ENCODE measurements at regions not wholly inside any gene's neighbourhood (a gene's known extent, or its start where the extent isn't known, plus 50 kb on each side); places are given as distances from the start of the nearest gene placed in this dataset.

DNA sequence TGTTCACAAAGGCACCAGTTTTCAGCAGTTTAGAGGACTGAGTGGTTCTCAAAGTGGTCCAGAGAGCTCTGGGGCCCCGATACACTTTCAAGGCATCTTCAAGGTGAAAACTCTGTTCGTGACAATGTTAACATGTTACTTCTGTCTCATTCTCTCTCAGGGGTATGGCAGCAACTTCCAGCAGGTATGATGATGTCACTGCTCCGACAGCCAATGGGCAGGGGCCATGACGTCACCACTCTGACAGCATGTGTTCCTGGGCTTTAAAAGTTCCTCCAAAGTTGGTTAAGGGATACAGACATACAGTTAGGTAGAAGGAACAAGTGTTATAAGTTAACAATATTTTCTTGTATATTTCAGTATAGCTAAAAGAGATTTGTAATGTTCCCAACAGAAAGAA lies 87.9 kb downstream of the KLF15 start:
- H3K9ac ChIP-seq (replicated peaks in 1 of 4; ENCODE audit: extremely low read depth in 1 of 4, low read depth in 3 of 4, low read length in 3 of 4): no peak overlapping the region
- 0 out of 2 replicates have a peak overlapping the region, but pooled peaks have one; percentile 48 for H2BK15ac ChIP-seq (ENCODE audit: low read length)
- H2BK12ac ChIP-seq (ENCODE audit: low read depth, low read length): no peak overlapping the region
- H3K4me1 ChIP-seq (replicated peaks in 1 of 4; ENCODE audit: control insufficient read depth in 3 of 4, insufficient read depth in 4 of 4, low read length in 3 of 4): peaks cover 0 to 24% (median 15%) of the 10 kb centered on the region in 4 experiments; a peak in 6 of 7 replicates
- H4K5ac ChIP-seq (ENCODE audit: insufficient read length, low read depth, low read length): no peak overlapping the region
- no peak overlapping the region for H3K18ac ChIP-seq (ENCODE audit: extremely low read depth, low read length)
- H3K56ac ChIP-seq (replicated peaks; ENCODE audit: insufficient read length, low read depth, low read length): no peak overlapping the region
- no peaks in the 10 kb centered on the region for H3K9me3 ChIP-seq (ENCODE audit: insufficient read depth in 2 of 2, low read depth in 1 of 2, low read length in 1 of 2)
- H2BK120ac ChIP-seq (replicated peaks; ENCODE audit: low read depth, low read length): no peak overlapping the region
- 83% methylated on average over 4 of the region's 4 CpGs; no CpG with 5 or more reads in 1 of the 2 experiments for WGBS, 2 experiments (ENCODE audit: extremely low coverage in 1 of 2, insufficient coverage in 1 of 2, insufficient read length in 1 of 2, insufficient replicate concordance in 2 of 2, low coverage in 1 of 2, low lambda C conversion rate in 2 of 2, missing lambda C conversion rate in 1 of 2)
- FAIRE-seq (no peak), DNase-seq (ENCODE audit: low read depth in 1 of 2, low spot score in 2 of 2) (peak in 1 of 2 experiments; percentile 45)
- H3K79me2 ChIP-seq (ENCODE audit: control insufficient read depth in 1 of 2, insufficient read depth in 2 of 2, low read length in 2 of 2): no peaks in the 10 kb centered on the region
- ChIA-PET POLR2A (ENCODE audit: partially characterized antibody) (interaction anchor here (1.0 to 3.9 kb wide), 2 partner anchors 17 to 19 kb away, joined by 3 to 19 read pairs; no protein-coding TSS in a partner anchor), CTCF (ENCODE audit: partially characterized antibody) (interaction anchor here (0.9 to 1.5 kb wide), 5 partner anchors 20 to 309 kb away, joined by 3 to 5 read pairs (median 3); no protein-coding TSS in a partner anchor)
- no peak overlapping the region for H2BK20ac ChIP-seq (ENCODE audit: low read length)
- H4K20me1 ChIP-seq (replicated peaks in 1 of 2; ENCODE audit: control insufficient read depth in 1 of 2, insufficient read depth in 2 of 2, low read length in 2 of 2): no peaks in the 10 kb centered on the region
- H3K79me1 ChIP-seq (ENCODE audit: low read depth, low read length): no peaks in the 10 kb centered on the region
- peaks cover 0 to 9% (median 6%) of the 10 kb centered on the region in 4 experiments; a peak in 3 of 7 replicates for H3K27me3 ChIP-seq (replicated peaks in 1 of 4; ENCODE audit: control insufficient read depth in 3 of 4, extremely low read depth in 1 of 4, insufficient read depth in 3 of 4, low read length in 3 of 4)
- H2BK5ac ChIP-seq (ENCODE audit: low read depth, low read length): no peak overlapping the region
- no peak overlapping the region for H3K4me3 ChIP-seq (ENCODE audit: extremely low read depth in 1 of 4, insufficient read depth in 2 of 4, low read depth in 3 of 4, low read length in 4 of 4)
- no peak overlapping the region for H4K91ac ChIP-seq (replicated peaks; ENCODE audit: insufficient read length, low read length)
- H3K4me2 ChIP-seq (ENCODE audit: insufficient read depth in 1 of 2, low read depth in 2 of 2, low read length in 2 of 2): no peak overlapping the region
- H3K4ac ChIP-seq (replicated peaks; ENCODE audit: insufficient read length, low read depth, low read length): no peak overlapping the region
- peaks cover 11% of the 10 kb centered on the region for H3K23me2 ChIP-seq (ENCODE audit: low read depth, low read length)
- H4K8ac ChIP-seq (ENCODE audit: extremely low read depth, insufficient read depth, low read length): no peak overlapping the region
- H2AFZ ChIP-seq (ENCODE audit: low read length): no peak overlapping the region
- TF ChIP-seq CREB1 (IDR thresholded peaks at IDR 0.05): peak; percentile 68
- no peak for TF ChIP-seq TBP (IDR thresholded peaks at IDR 0.05; ENCODE audit: low read depth, low read length)
- peak; percentile 41; the same call in 1 of the 2 replicates for TF ChIP-seq JUND (IDR thresholded peaks at IDR 0.05; ENCODE audit: low read length)
- H2AK5ac ChIP-seq (ENCODE audit: low read depth, low read length): no peak overlapping the region
- H3K14ac ChIP-seq (ENCODE audit: insufficient read length): no peak overlapping the region
- no peaks in the 10 kb centered on the region for H3K36me3 ChIP-seq (ENCODE audit: control insufficient read depth in 2 of 4, insufficient read depth in 4 of 4, low read length in 3 of 4)
- H3K23ac ChIP-seq (ENCODE audit: insufficient read length): no peak overlapping the region
- H3K27ac ChIP-seq (ENCODE audit: low read depth, low read length): no peak overlapping the region
